Stimulated activated CD4-positive, alpha-beta T cell treated with anti-CD3 and anti-CD28 coated beads, Interleukin-4, amount 100 ng/mL, for 4 hours (primary cell): ENCODE measurements at regions not wholly inside any gene's neighbourhood (a gene's known extent, or its start where the extent isn't known, plus 50 kb on each side); places are given as distances from the start of the nearest gene placed in this dataset.
A peak's percentile ranks its signal among the peaks of the same experiment; 100 is the strongest.
"Not testable (repeated sequence)": the region's sequence is repeated elsewhere in the genome, so short reads cannot be mapped to it uniquely, and the experiment has no call there.

Source experiments
- DNase-seq, 2 experiments: peaks; one replicate each; pipeline ENCODE4 v3.0.0-alpha.2; 2020

DNA sequence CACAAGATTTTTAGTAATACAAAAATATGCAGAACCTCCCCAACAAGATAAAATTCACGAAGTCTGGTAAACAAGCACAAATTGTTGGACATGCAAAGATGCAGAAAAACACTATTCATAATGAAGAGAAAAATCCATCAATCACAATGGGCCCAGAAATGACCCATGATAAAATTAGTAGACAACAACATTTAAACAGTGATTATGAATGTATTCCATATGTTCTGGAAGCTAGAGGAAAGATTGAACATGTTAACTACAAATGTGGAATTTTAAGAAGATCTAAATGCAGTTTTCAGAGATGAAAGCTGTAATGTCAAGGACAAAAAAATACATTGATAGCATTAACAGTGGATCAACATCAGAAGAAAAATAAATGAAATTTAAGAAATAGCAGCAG lies 243.3 kb upstream of the LINC00305 start:
- DNase-seq, result no peak

DNA sequence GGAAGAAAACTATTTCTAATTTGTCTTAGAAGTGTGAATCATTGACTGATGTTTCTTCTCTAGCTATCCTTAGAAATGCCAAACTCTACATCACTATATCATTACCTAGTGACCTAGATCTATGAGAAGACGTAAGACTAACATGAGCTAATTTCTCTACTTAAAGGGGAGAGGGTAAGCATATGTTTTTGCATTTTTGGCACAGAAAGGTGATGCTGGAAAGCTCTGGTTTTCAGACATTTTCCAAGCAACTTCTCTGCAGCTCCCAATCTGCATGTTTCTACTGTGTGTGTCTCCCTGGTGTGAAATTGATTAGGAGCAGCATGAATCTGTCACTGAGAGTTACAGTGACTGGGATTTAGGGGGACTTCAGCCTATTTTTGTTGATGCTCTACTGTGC lies 235.2 kb upstream of the LINC00305 start:
- no peak for DNase-seq

DNA sequence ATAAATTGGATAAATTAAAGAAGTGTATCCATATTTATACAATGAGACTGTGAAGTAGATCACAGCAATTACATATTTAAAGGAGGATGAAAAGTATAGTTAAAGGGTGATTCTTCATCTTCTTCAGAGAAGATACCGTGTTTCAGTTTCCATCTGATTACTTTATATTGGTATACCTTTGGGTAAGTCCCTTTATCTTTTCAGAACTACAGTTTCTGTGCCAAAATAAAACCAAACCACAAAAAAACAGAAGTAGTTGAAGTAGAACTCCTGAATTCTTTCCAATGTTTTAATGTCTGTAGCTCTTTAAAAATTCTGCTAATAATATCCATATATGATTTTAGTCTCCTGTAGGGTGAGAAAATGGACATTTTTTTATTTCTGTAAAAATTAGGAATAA lies 231.2 kb upstream of the LINC00305 start:
- no peak for DNase-seq

DNA sequence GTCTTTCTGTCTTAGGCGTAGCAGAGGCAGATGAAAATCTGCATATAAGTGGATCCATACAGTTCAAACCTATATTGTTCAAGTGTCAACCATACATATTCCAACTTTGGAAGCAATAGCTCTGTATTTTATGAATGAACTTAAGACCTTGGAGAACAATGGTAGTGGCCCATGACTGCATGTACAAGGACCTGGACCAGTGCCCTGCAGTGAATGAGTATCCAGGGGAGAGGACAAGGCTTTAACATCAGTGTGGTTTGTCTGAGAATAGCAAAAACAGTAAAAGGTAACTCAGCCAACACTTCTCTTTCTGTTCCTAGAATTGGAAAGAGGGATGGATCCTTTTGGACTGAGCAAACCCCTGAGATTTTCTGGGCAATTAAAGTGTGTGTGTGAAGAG lies 230.8 kb upstream of the LINC00305 start:
- DNase-seq, result no peak

DNA sequence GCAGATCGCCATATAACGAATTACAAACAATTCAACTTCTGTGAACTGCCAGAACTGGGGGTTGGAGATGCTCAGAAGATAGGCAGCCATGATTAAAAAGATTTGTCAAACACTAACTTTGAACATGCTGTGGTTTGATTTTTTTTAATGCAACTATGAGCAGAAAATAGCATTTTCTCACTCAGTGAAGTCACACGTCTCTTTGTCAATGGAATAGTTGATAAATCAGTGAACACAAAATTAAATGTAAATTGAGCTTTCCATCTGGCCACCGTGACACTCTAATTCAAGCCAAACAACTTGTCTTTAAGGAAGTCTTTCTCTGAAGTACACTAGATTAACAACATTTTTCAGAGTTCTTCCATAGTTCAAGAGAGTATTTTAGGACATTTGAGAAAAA lies 228.6 kb upstream of the LINC00305 start:
- no peak for DNase-seq

DNA sequence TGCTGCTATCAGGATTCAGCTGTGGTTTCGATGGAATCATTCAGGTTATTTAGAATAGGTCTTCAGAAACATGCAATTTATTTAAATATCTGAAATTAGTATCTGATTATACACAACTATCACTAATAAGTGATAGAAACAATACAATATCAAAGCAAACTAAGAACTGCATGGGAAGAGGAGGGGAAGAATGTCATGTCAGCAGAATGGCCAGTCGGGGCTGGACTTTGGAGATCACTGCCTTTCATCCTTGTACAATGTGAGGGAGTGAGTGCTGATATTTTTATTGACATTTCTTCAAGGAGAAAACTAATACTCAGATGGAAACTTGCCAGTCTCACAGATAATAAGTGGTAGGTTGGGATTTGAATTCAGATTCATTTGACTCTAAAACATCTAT lies 224.0 kb upstream of the LINC00305 start:
- peak in 1 of 2 experiments; percentile 0 for DNase-seq

DNA sequence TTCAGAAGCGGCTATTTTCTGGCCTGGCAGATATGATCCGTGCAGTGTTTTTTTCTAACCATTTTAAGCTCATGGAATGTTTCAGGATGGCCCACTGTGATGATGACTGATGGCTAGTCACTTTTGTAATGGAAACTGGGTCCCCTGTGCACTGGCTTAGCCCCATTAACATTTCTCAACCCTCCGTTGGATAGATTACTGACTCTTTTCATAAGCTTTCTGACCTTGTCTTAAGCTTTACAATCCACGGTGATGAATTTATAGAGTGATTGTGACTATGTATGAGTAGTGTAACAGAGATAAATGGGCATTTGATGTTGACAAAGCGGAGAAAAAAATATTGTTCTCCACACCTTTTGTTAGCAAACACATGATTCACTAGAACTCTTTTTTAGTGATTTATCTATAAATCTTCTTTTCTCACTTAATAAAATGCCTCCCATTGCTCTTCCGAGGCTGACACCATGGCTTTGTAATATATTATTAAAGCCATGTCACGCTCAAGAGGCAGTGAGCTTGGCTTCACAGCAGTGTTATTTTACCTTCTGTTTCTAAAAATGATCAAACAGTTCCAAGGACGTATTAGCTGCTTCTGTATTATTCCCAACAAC lies 221.0 kb upstream of the LINC00305 start:
- not testable (repeated sequence) for DNase-seq

DNA sequence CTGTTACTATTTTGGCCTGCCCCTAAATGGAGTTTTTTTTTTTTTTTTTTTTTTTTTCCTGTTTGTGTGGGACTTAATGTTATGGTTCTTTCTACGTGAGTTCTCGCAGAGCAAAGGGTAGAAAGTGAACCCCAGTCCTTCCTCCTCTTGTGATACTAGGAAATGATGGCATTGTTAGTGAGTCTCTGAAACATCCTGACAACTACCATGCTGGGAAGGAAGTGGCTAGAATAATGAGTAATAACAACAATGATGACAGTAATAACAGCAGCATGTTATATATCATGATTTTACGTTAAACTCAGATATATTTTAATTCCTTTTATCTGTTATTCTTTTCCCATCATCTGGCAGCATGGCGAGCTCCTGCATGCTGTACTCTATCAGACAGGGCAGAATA lies 216.2 kb upstream of the LINC00305 start:
- no peak for DNase-seq

DNA sequence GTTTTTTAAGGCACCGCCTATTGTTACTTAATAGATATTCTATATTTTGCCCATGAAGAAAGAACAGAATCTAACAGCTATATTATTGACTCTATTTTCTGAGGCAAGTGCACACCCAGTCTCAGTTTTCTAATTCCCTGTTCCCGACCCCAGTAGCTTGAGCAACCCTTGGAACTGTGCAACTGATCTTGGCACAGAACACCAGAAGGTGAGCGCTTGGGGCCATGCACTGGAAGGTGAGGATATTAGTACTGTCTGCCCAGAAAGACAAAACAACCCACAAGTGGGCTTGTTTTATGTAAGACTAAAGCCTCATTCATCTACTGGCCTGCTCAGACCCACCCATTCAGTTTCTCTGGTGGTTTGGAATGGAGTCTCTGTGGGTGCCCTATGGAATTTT lies 188.8 kb upstream of the LINC00305 start:
- DNase-seq, result no peak

DNA sequence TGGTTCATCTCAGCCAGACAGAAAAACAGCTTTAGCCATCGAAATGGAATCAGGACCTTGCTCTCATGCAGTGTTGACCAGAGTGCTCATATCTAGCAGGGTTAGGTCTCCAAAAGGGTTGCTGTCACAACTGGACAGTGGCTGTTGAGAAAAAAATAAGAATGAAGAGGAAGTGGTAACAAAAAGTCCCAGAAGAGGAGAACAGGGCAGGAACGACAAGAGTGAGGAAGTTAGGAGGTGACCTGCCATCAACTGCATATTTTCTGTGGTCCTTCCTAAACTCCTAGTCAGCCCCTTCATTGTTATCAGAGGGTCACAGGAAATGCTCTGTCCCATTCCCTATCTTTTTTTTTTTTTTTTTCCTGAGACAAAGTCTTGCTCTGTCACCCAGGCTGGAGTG lies 188.1 kb upstream of the LINC00305 start:
- DNase-seq, result no peak

DNA sequence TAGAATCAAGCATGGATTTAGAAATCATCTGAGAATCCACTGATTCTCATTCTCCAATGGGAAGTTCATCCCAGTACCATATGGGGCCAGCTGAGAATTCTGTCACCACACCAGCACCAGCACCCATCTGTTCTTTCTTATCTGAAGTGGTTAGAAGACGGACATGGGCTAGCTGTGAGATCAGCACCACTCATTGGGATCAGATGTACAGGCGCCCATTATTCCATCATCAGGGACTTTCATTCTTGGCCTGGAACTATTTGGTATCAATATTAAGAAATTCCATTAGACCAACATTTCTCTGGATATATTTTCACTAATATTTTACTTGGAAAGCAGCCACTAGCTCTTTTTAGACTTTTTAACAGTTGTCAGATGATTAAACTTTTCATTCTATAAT lies 185.9 kb upstream of the LINC00305 start:
- DNase-seq, result no peak

DNA sequence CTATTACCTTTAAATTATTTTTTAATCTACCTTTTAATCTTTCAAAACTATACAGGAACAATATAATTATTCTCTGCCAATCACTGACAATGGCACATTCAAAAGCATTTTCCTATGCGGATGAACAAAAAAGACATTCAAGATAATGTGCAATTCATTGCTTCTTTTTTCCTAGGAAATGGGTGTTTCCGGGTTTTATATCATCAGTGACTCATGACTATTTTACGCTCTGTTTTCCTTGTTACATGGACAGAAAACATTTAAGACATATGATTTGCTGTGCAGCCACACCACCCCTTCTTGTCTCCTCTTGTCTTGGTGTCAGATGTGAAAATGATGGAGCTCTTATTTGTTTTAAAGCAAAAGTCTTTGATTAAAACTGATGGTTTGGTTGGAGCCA lies 184.7 kb upstream of the LINC00305 start:
- no peak for DNase-seq

DNA sequence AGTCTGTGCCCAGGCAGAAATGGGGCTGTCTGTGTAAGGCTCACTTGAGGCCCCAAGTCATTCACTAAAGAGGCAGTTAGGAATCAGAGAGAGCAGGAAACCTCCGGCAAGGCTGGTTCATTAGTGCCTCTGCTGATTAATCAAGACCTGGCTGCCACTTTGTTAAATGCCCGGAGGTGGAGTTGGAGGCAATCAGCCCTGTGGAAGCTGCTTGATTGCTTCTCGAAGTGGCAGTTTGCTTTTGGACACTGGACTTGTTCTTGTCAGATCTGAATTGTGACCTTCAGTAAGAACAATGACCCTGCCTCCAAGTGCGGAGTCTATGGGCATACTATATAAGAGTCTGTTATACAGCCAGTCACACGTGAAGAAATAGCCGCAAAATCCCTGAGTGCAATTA lies 183.9 kb upstream of the LINC00305 start:
- no peak for DNase-seq

DNA sequence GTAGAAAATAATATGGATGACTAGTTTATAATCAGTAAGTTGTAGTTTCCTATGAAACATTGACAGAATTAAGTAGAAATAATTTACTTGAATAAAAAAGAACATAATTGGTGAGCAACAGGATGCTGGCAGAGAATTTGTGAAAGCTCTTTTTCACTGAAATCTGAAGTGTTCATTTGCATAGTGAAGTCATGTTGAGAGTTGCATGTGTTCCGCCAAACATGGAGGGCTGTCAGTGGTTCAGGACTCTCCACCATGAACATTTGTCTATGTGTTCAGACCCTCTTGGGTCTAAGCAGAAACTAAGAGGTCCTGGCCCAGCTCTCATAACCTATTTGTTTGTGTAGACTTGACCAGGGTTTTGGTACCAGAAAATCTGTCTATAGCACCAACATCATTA lies 182.5 kb upstream of the LINC00305 start:
- no peak for DNase-seq

DNA sequence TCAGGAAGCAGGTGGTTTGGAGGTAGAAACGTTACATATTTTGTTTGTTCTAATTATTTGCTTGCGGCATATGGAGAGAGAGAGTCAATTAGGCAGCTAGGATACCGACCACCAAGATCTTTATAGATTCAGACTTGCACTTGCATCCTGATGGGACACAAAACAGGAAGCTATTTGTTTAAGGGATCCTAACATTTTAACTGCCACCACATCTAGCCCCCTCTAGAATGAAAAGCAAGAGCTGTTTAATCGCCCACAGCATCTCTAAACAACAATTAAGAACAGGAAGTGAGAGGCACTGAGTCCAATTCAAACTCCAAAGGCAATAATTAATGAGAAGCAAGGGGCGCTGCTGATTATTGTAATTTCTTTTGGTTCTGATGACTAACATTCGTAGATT lies 182.0 kb upstream of the LINC00305 start:
- no peak for DNase-seq

DNA sequence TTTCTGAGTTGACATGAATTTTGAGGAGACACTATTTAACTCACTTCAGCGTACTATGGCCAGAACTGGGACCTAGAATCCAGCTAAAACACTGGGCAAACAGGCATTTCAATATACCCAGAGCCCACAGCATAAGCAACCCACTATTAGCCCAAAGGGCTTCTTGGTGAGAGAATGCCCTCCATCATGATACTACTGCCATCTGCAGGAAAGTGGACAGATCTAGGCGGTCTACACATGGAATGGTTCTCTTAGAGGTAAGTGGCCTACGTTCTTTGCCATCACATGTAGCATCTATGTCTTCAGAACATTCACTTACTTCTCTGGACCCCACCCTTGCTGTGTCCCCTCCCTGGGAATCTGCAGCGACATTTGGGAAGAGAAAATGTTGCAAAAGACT lies 181.3 kb upstream of the LINC00305 start:
- no peak for DNase-seq

DNA sequence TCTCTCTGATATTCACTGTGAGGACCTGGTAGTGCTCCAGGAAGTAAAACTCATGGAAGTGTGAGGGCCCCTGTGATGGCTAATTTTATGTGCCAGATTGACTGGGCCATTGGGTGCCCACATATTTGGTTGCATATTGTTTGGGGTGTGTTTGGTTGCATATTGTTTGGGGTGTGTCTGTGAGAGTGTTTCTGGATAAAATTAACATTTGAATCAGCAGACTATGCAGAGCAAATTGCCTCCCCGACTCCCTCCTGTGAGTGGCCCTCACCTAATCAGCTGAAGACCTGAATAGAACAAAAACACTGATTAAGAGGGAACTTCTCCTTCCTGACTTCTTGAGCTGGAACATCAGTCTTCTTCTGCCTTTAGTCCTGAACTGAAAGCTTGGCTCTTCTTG lies 173.3 kb upstream of the LINC00305 start:
- DNase-seq, result no peak

DNA sequence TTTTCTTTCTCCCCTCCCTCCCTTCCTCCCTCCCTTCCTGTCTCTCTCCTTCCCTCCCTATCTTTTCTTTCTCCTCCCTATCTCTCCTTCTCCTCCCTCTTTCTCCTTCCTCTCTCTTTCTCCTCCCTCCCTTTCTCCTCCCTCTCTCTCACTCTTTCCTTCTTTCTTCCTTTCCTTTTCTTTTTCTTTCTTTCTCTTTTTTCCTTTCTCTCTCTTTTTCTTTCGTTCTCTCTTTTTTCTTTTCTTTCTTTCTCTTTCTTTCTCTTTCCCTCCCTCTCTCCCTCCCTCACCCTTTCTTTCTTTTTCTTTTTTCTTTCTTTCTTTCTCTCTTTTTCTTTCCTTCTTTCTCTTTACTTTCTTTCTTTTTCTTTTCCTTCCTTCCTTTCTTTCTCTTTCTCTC lies 169.7 kb upstream of the LINC00305 start:
- DNase-seq, result no peak

DNA sequence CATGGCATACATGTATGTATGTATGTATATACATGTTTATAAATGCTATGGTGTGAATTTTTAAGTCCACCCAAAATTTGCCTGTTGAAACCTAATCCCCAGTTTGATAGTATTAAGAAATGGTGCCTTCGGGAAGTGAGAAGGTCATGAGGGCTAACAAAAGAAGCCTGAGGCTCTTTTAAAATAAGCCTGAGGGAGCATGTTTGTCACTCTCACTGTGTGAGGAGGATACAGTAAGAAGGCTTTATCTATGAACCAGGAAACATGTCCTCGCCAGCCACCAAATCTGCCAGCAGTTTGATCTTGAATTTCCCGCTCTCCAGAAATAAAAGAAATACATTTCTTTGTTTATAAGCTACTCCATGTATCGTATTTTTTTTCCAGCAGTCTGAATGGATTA lies 163.0 kb upstream of the LINC00305 start:
- no peak for DNase-seq

DNA sequence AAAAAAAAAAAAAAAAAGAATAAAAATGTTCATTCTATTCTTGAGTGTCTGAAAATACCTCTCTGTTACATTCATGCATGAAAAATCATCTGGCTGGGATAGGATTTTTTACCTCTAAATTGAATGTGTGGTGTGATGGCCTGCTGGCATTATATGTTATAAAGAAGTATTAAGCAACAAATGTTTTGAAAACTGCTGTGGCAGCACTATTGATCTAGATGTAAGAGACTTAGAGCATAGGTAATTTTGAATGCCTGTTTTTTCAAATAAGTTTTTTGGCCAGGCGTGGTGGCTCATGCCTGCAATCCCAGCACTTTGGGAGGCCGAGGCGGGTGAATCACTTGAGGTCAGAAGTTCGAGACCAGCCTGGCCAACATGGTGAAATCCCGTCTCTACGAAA lies 147.0 kb upstream of the LINC00305 start:
- DNase-seq, result no peak

DNA sequence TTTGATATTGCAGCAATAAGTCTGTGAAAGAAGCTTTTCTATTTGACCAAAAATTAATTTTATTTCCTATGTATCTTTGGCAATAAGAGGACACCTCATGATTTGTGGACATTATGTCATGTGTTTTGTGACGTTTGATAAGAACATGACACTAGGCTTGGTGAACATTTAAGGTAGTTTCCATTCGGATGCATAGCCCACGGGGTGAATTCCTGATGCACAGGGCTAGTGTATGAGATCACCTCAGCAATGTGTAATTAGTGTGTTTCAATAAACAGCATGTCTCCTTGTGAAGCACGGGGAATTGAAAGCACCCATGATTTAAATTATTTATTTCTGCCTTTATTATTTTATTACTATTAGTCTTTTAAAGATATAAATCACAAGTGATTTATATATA lies 146.1 kb upstream of the LINC00305 start:
- no peak for DNase-seq

DNA sequence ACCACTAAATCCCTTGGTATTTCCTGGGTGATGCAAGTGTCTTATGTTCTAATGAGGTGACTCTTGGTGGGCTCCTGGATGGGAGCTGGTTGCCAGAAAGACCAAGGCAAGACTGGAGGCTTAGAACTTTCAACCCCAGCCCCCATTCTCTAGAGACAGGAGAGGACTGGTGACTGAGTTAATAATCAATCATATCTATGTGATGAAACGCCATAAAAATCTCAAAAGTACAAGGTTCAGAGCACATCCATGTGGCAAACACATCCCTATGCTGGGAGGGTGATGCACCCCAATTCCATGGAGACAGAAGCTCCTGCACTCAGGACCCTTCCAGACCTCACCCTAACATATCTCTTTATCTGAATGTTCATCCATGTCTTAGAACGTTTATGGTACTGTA lies 139.5 kb upstream of the LINC00305 start:
- DNase-seq, result no peak

DNA sequence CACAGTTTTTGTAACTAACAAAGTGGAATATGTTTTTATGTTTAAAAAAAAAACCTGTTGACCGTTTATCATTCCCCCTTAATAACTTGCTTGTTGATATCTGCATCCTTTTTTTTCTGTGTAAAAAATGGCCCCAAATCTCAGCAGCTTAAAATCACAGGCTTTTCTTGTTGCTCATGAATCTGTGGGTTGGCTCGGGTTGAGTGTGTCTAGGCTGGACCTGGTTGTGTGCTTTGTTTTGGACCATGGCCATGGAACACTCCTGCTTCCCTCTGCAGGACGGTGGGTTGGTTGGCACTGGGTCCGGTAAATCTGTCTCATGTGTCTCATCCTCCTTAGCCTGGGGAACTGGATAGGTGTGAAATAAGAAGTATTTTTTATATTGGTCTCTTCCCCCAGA lies 139.0 kb upstream of the LINC00305 start:
- no peak for DNase-seq

DNA sequence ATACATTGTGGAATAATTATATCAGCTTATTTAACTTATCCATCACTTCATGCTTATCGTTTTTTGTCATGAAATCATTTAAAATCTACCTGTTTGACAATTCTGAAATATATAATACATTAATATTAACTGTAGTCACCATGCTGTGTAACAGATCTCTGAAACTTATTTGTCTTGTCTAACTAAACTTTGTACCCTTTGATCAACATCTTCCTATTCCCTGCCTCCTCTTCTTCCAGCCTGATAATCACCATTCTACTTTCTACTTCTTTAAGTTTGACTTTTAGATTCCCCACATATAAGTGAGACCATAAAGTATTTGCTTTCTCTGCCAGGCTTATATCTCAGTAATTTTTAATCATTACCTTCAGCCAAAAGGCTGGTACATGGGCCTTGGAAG lies 134.2 kb upstream of the LINC00305 start:
- DNase-seq, result no peak

DNA sequence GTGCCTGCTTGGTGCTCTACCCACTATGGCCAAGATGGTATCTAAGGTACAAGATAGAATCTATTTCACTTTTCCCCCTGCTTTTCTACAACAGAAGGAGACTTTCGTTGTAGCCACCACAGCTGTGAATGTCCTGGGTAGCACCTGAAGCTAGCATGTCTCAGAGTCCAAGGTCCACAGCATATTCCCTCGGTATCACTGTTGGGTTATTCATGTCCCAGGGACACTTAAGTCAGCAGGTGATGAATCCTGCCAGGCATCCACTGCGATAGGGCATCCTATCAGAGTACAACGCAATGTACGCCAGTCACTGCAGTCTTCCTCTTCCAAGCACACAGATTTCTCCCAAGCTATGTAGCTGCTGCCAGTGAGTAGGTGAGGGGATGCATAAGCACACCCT lies 129.1 kb upstream of the LINC00305 start:
- DNase-seq, result no peak
